Activated T-helper 1 cell treated with anti-CD3 and anti-CD28 coated beads, Interleukin-12 subunit alpha, Interleukin-12 subunit beta, Interleukin-2, Interleukin-4 antibody, amounts not matched to agents 30 ng/mL and 10 ng/mL and 1 ng/mL, durations not matched to agents 14 hours and 24 hours and 36 hours (primary cell): ENCODE measurements at regions not wholly inside any gene's neighbourhood (a gene's known extent, or its start where the extent isn't known, plus 50 kb on each side); places are given as distances from the start of the nearest gene placed in this dataset.

Source experiments
- DNase-seq: peaks from one replicate; pipeline ENCODE4 v3.0.0; 2021; ENCODE audit warnings: low spot score
- H3K27ac Mint-ChIP-seq: one replicate; pipeline ENCODE4 v1.8.0; 2021; ENCODE audit warnings: mild to moderate bottlenecking, mixed read lengths
- H3K27me3 Mint-ChIP-seq: one replicate; pipeline ENCODE4 v1.8.0; 2022; ENCODE audit warnings: mild to moderate bottlenecking, moderate library complexity, mixed read lengths; ENCODE audit not compliant: insufficient read depth
- H3K36me3 Mint-ChIP-seq: one replicate; pipeline ENCODE4 v1.8.0; 2021; ENCODE audit warnings: low read depth, mixed read lengths
- H3K4me1 Mint-ChIP-seq: one replicate; pipeline ENCODE4 v1.8.0; 2021; ENCODE audit warnings: low read depth, mixed read lengths
- H3K4me3 Mint-ChIP-seq: one replicate; pipeline ENCODE4 v1.8.0; 2021; ENCODE audit warnings: mild to moderate bottlenecking, moderate library complexity, mixed read lengths
- H3K9me3 Mint-ChIP-seq: one replicate; pipeline ENCODE4 v1.8.0; 2021; ENCODE audit warnings: mixed read lengths
- intact Hi-C: fragments of 100-400 bp; cut with micrococcal nuclease; formaldehyde crosslinking; loops from one replicate; pipeline ENCODE4 v1.15.1; 2024

- intact Hi-C loops: loop anchor here (10.0 kb wide), 3 partner anchors 664 to 1276 kb away; partner anchors contain the start of gene TAGAP
- no peaks in the 10 kb centered on the region for H3K9me3 Mint-ChIP-seq
- peak overlapping the region; percentile 58 for H3K27ac Mint-ChIP-seq
These were observed 54.7 kb upstream of the SNX9 start for GRCh38 chr6:157768304-157768703.

GRCh38 chr6:157768863-157769551, 54.0 kb upstream of the SNX9 start:
- no peak for DNase-seq
- Mint-ChIP-seq H3K4me3 (peak overlapping the region; percentile 55), H3K4me1 (peaks cover 55% of the 10 kb centered on the region), H3K27ac (peak overlapping the region; percentile 68), H3K9me3 (peaks cover 7% of the 10 kb centered on the region), H3K36me3 (peaks cover 11% of the 10 kb centered on the region), H3K27me3 (peaks cover 16% of the 10 kb centered on the region)
- intact Hi-C loops: loop anchor here (10.0 kb wide), 3 partner anchors 664 to 1276 kb away; partner anchors contain the start of gene TAGAP

More at GRCh38 chr6:157768304-157768703, 54.7 kb upstream of the SNX9 start:
- H3K4me1 Mint-ChIP-seq: peaks cover 56% of the 10 kb centered on the region
- peaks cover 15% of the 10 kb centered on the region for H3K27me3 Mint-ChIP-seq
- no peak overlapping the region for H3K4me3 Mint-ChIP-seq
- DNase-seq: no peak
- H3K36me3 Mint-ChIP-seq: peaks cover 9% of the 10 kb centered on the region

GRCh38 chr6:157769776-157770426, 53.1 kb upstream of the SNX9 start:
- no peak for DNase-seq
- Mint-ChIP-seq H3K4me3 (no peak overlapping the region), H3K36me3 (peaks cover 11% of the 10 kb centered on the region), H3K9me3 (peaks cover 7% of the 10 kb centered on the region), H3K27me3 (peaks cover 18% of the 10 kb centered on the region), H3K27ac (no peak overlapping the region), H3K4me1 (peaks cover 46% of the 10 kb centered on the region)
- intact Hi-C loops: loop anchor here (2.0 to 10.0 kb wide), 4 partner anchors 15 to 1275 kb away; partner anchors contain the start of gene TAGAP

GRCh38 chr6:157770946-157771345, 52.1 kb upstream of the SNX9 start:
- no peak overlapping the region for H3K4me3 Mint-ChIP-seq
- peaks cover 11% of the 10 kb centered on the region for H3K36me3 Mint-ChIP-seq
- peaks cover 23% of the 10 kb centered on the region for H3K27me3 Mint-ChIP-seq
- DNase-seq: no peak
- H3K27ac Mint-ChIP-seq: no peak overlapping the region
- peaks cover 41% of the 10 kb centered on the region for H3K4me1 Mint-ChIP-seq
- intact Hi-C loops: loop anchor here (2.0 kb wide), 1 partner anchor 16 kb away; no protein-coding TSS in a partner anchor
- peaks cover 7% of the 10 kb centered on the region for H3K9me3 Mint-ChIP-seq

GRCh38 chr6:157772820-157773219, 50.2 kb upstream of the SNX9 start:
- intact Hi-C loops: no loop called here
- peaks cover 28% of the 10 kb centered on the region for H3K4me1 Mint-ChIP-seq
- no peak overlapping the region for H3K4me3 Mint-ChIP-seq
- peak overlapping the region; percentile 0 for H3K27ac Mint-ChIP-seq
- H3K9me3 Mint-ChIP-seq: peaks cover 7% of the 10 kb centered on the region
- DNase-seq: no peak
- peaks cover 10% of the 10 kb centered on the region for H3K36me3 Mint-ChIP-seq
- H3K27me3 Mint-ChIP-seq: peaks cover 26% of the 10 kb centered on the region
